ENCODE measurements at regions not wholly inside any gene's neighbourhood (a gene's known extent, or its start where the extent isn't known, plus 50 kb on each side); places are given as distances from the start of the nearest gene placed in this dataset.

- BruUV-seq (replicated peaks): no TSS peak
- ATAC-seq (no peak), DNase-seq (ENCODE audit: low read depth, low spot score) (no peak)
- no peak overlapping the region for H3K4me2 ChIP-seq (ENCODE audit: low read length)
- RAD21 ChIA-PET (ENCODE audit: low non-redundant PET in 1 of 2, low total read pairs in 2 of 2, uncharacterized antibody in 2 of 2, unreplicated experiment in 2 of 2): no interaction called here
- no peaks in the 10 kb centered on the region for H3K27me3 ChIP-seq (ENCODE audit: insufficient read depth, low read length)
- H3K4me3 ChIP-seq (replicated peaks in 1 of 2; ENCODE audit: low read depth in 1 of 2, low read length in 2 of 2): no peak overlapping the region
- POLR2A ChIA-PET: no interaction called here
- CTCF ChIA-PET: no interaction called here
- no peaks in the 10 kb centered on the region for H3K36me3 ChIP-seq (ENCODE audit: control insufficient read depth in 1 of 2, insufficient read depth in 2 of 2, low read length in 2 of 2)
- H3K79me2 ChIP-seq (ENCODE audit: insufficient read depth, low read length): no peaks in the 10 kb centered on the region
- no peaks in the 10 kb centered on the region for H4K20me1 ChIP-seq (ENCODE audit: insufficient read depth)
- no peaks in the 10 kb centered on the region for H3K9me3 ChIP-seq (ENCODE audit: control insufficient read depth in 1 of 2, insufficient read depth in 1 of 2, low read depth in 1 of 2, low read length in 2 of 2)
- no peak overlapping the region for H2AFZ ChIP-seq (ENCODE audit: low read depth, low read length, poor library complexity, severe bottlenecking)
- TF ChIP-seq JUND (IDR thresholded peaks at IDR 0.05) (no peak), CTCF (IDR thresholded peaks at IDR 0.05 in 2 of 3, conservative IDR thresholded peaks at IDR 0.05 in 1 of 3; ENCODE audit: borderline replicate concordance in 1 of 3, insufficient read depth in 1 of 3, low read depth in 2 of 3, low read length in 2 of 3) (no peak), CBX3 (IDR thresholded peaks at IDR 0.05; ENCODE audit: low read depth) (no peak), SIN3A (IDR thresholded peaks at IDR 0.05; ENCODE audit: low read depth) (no peak), MAX (IDR thresholded peaks at IDR 0.05) (no peak), ELF1 (IDR thresholded peaks at IDR 0.05; ENCODE audit: borderline replicate concordance, low read depth) (no peak)
- H3K4me1 ChIP-seq (ENCODE audit: control insufficient read depth in 1 of 2, insufficient read depth in 2 of 2, low read length in 2 of 2): no peaks in the 10 kb centered on the region
- H3K27ac ChIP-seq (ENCODE audit: low read depth, low read length): no peak overlapping the region
- intact Hi-C loops (cut with micrococcal nuclease): no loop called here
- H3K9me2 ChIP-seq (ENCODE audit: insufficient read depth): no peaks in the 10 kb centered on the region
- H3K9ac ChIP-seq (ENCODE audit: low read length): no peak overlapping the region
Measured at GRCh38 chrY:18891994-18892393, 118.5 kb upstream of the HSFY2 start.

GRCh38 chrY:18889548-18889947 lies 116.0 kb upstream of the HSFY2 start:
- H3K9ac ChIP-seq (ENCODE audit: low read length): no peak overlapping the region
- no peak overlapping the region for H3K4me3 ChIP-seq (replicated peaks in 1 of 2; ENCODE audit: low read depth in 1 of 2, low read length in 2 of 2)
- no peak overlapping the region for H3K4me2 ChIP-seq (ENCODE audit: low read length)
- H3K36me3 ChIP-seq (ENCODE audit: control insufficient read depth in 1 of 2, insufficient read depth in 2 of 2, low read length in 2 of 2): no peaks in the 10 kb centered on the region
- no peaks in the 10 kb centered on the region for H3K27me3 ChIP-seq (ENCODE audit: insufficient read depth, low read length)
- no peaks in the 10 kb centered on the region for H4K20me1 ChIP-seq (ENCODE audit: insufficient read depth)
- ChIA-PET POLR2A (no interaction called here), RAD21 (ENCODE audit: low non-redundant PET in 1 of 2, low total read pairs in 2 of 2, uncharacterized antibody in 2 of 2, unreplicated experiment in 2 of 2) (no interaction called here), CTCF (no interaction called here)
- no peaks in the 10 kb centered on the region for H3K9me2 ChIP-seq (ENCODE audit: insufficient read depth)
- H3K4me1 ChIP-seq (ENCODE audit: control insufficient read depth in 1 of 2, insufficient read depth in 2 of 2, low read length in 2 of 2): no peaks in the 10 kb centered on the region
- no TSS peak for BruUV-seq (replicated peaks)
- DNase-seq (ENCODE audit: low read depth, low spot score) (no peak), ATAC-seq (no peak)
- H3K79me2 ChIP-seq (ENCODE audit: insufficient read depth, low read length): no peaks in the 10 kb centered on the region
- no peak overlapping the region for H3K27ac ChIP-seq (ENCODE audit: low read depth, low read length)
- TF ChIP-seq SP1 (IDR thresholded peaks at IDR 0.05; ENCODE audit: low read depth) (no peak), EGR1 (IDR thresholded peaks at IDR 0.05; ENCODE audit: low read depth) (no peak), FOSL1 (IDR thresholded peaks at IDR 0.05; ENCODE audit: low read depth) (no peak), EZH2phosphoT487 (IDR thresholded peaks at IDR 0.05; ENCODE audit: borderline replicate concordance) (no peak), SRF (IDR thresholded peaks at IDR 0.05; ENCODE audit: low read depth) (no peak), SIN3A (IDR thresholded peaks at IDR 0.05; ENCODE audit: low read depth) (no peak), POLR2A (IDR thresholded peaks at IDR 0.05; ENCODE audit: borderline replicate concordance, extremely low read depth, insufficient read depth, insufficient read length) (no peak), CEBPB (IDR thresholded peaks at IDR 0.05; ENCODE audit: low read depth) (no peak), CBX3 (IDR thresholded peaks at IDR 0.05; ENCODE audit: low read depth) (no peak), ZNF274 (IDR thresholded peaks at IDR 0.05; ENCODE audit: low read depth, low read length) (no peak), POLR2AphosphoS5 (IDR thresholded peaks at IDR 0.05; ENCODE audit: low read depth, low read length) (no peak), YY1 (IDR thresholded peaks at IDR 0.05; ENCODE audit: extremely low read depth, insufficient replicate concordance, low read depth, low read length) (no peak)
- no peaks in the 10 kb centered on the region for H3K9me3 ChIP-seq (ENCODE audit: control insufficient read depth in 1 of 2, insufficient read depth in 1 of 2, low read depth in 1 of 2, low read length in 2 of 2)
- intact Hi-C loops (cut with micrococcal nuclease): no loop called here
- no peak overlapping the region for H2AFZ ChIP-seq (ENCODE audit: low read depth, low read length, poor library complexity, severe bottlenecking)
